Sigmoid colon (tissue), 4 donors: ENCODE measurements at regions not wholly inside any gene's neighbourhood (a gene's known extent, or its start where the extent isn't known, plus 50 kb on each side); places are given as distances from the start of the nearest gene placed in this dataset.

Source experiments
- EP300 ChIP-seq, 4 donors: sonication (generic); formaldehyde crosslinking; IDR thresholded peaks; one replicate each; pipeline ENCODE4 v1.6.1; 2017; ENCODE audit warnings: antibody characterized with exemption in 4 of 4
- POLR2A ChIP-seq, 2 donors: fragments of 450-650 bp; IDR thresholded peaks; one replicate each; pipeline ENCODE4 v1.6.1; 2016; ENCODE audit warnings: antibody characterized with exemption in 2 of 2, mild to moderate bottlenecking in 2 of 2, moderate library complexity in 2 of 2
- POLR2AphosphoS5 ChIP-seq, 4 donors: sonication (generic); formaldehyde crosslinking; IDR thresholded peaks; one replicate each; pipeline ENCODE4 v1.6.1; 2017; ENCODE audit warnings: antibody characterized with exemption in 4 of 4
- TF ChIP-seq, protein P1 (sequence below), 4 experiments: fragments of 450-650 bp in 3 of 4; fragments of 200-600 bp in 1 of 4; IDR thresholded peaks; one replicate each; pipeline ENCODE4 v1.5.1; 2016 to 2019; ENCODE audit warnings: antibody characterized with exemption in 4 of 4, mild to moderate bottlenecking in 3 of 4, moderate library complexity in 2 of 4

GRCh38 chr4:81595287-81595686 is 123.6 kb upstream of the RASGEF1B start:
- TF ChIP-seq, protein P1, sequence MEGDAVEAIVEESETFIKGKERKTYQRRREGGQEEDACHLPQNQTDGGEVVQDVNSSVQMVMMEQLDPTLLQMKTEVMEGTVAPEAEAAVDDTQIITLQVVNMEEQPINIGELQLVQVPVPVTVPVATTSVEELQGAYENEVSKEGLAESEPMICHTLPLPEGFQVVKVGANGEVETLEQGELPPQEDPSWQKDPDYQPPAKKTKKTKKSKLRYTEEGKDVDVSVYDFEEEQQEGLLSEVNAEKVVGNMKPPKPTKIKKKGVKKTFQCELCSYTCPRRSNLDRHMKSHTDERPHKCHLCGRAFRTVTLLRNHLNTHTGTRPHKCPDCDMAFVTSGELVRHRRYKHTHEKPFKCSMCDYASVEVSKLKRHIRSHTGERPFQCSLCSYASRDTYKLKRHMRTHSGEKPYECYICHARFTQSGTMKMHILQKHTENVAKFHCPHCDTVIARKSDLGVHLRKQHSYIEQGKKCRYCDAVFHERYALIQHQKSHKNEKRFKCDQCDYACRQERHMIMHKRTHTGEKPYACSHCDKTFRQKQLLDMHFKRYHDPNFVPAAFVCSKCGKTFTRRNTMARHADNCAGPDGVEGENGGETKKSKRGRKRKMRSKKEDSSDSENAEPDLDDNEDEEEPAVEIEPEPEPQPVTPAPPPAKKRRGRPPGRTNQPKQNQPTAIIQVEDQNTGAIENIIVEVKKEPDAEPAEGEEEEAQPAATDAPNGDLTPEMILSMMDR (IDR thresholded peaks at IDR 0.05), result no peak
- no peak for TF ChIP-seq POLR2A (IDR thresholded peaks at IDR 0.05)
- TF ChIP-seq POLR2AphosphoS5 (IDR thresholded peaks at IDR 0.05), result no peak
- no peak for TF ChIP-seq EP300 (IDR thresholded peaks at IDR 0.05)
